ENCODE measurements at regions not wholly inside any gene's neighbourhood (a gene's known extent, or its start where the extent isn't known, plus 50 kb on each side); places are given as distances from the start of the nearest gene placed in this dataset.
"Not testable (repeated sequence)": the region's sequence is repeated elsewhere in the genome, so short reads cannot be mapped to it uniquely, and the experiment has no call there.

GRCh38 chr3:191882289-191882688 lies 421.3 kb downstream of the PYDC2 start:
- DNase-seq: no peak

GRCh38 chr3:191884132-191884531 lies 423.2 kb downstream of the PYDC2 start:
- DNase-seq: no peak

GRCh38 chr3:191889106-191889505 lies 428.1 kb downstream of the PYDC2 start:
- no peak for DNase-seq

DNA sequence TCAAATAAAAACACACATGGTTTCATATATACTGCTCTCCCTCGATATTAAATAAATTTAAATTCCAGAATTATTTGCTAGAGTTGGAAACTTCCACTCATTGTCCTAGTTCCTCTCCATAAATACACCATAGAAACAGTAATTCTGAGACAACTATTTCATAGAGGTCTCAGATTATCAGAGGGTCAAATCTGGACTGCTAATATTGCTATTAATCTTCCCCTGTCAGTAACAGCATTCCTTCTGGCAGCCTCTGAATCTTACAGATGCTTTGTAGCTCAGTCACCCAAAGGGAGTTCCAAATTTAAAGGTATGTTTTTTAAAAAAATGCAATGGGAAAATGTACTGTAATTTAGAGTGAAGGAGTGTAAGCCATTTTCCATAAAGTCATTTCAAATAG lies 428.8 kb downstream of the PYDC2 start:
- no peak for DNase-seq

DNA sequence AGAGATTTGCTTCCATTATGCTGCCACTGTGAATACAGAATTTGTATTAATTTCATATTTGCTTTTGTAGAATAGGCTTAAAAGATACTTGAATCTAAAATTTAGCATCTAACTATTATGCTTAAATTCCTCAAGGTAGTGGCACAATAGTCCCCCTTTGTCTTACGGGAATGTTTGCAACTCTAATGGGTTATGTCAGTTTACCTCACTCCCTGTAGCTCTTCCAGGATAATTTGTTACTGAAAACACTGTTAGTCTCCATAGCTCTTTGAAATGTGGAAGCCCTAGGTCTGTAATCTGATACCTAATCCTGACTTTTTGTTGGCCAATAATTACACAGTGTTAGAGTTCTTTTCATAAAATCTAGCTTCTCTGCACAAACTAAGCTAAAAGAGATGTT lies 433.4 kb downstream of the PYDC2 start:
- DNase-seq: no peak

DNA sequence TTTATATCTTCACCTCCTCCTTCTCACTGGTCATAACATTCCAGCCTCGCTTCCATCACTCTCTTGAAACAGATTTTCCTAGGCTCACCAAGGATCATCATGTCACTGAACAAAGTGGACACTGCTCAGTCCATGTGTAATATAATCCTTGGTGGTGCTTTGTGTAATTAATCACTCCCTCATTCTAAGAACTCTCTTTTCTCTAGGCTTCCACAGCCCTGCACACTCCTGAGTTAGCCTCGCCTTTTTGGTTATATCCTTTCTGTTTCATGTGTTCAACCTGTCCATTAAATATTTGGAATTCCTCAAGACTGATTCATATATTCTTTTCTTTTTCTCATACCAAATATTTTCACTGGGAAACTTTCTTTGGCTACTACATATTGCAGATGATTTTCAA lies 440.8 kb downstream of the PYDC2 start:
- no peak for DNase-seq

GRCh38 chr3:191912616-191913204 lies 451.7 kb downstream of the PYDC2 start:
- no peak for DNase-seq

DNA sequence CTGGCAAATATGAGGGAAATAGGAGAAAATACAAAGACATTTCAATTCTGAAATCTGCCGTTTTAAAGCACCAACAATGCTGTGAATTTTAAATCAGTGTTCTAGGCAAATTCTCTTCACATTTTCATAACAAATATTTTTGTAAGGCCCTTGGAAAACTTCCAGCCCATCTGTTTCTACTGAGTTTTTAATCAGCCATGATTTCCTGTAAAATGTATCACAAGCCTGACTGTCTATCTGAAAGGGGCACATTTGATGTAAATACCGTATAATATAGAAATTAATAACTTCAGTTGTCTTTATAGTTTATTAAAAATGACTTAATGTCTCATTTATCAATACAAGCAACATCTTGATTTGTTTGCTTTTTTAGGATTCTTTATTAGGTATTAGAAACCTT lies 454.7 kb downstream of the PYDC2 start:
- DNase-seq: peak in 1 of 2 experiments; percentile 64

- DNase-seq: no peak
Measured at GRCh38 chr3:191919491-191920026, 458.6 kb downstream of the PYDC2 start.

DNA sequence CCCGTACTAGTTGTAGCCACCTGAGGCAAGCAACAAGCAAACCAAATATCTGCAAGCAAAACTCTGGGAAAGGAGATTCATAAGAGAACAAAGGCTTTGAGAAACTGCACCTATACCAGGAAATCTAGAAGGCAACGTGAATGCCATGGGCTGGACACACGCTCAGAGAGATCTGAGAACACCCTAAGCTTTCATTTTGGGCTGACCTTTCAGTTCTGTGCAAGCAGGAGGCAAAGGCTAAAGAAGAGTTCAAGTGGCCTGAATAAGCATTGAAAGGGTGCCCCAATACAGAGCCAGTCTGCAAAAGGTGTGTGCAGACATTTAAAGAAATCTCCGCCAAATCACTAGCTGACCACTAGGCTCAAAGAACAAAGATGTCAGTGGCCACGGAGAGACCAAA lies 461.6 kb downstream of the PYDC2 start:
- no peak for DNase-seq

GRCh38 chr3:191927183-191927817 lies 466.3 kb downstream of the PYDC2 start:
- DNase-seq: not testable (repeated sequence)

GRCh38 chr3:191927998-191928397 lies 467.0 kb downstream of the PYDC2 start:
- not testable (repeated sequence) for DNase-seq

- no peak for DNase-seq
Measured at GRCh38 chr3:191944835-191945234, 483.9 kb downstream of the PYDC2 start.

- no peak for DNase-seq
Measured at GRCh38 chr3:191952186-191952585, 491.2 kb downstream of the PYDC2 start.

GRCh38 chr3:191952609-191953008 lies 491.6 kb downstream of the PYDC2 start:
- no peak for DNase-seq

GRCh38 chr3:191958980-191959671 lies 498.2 kb downstream of the PYDC2 start:
- no peak for DNase-seq

- no peak for DNase-seq
Measured at GRCh38 chr3:191959876-191960413, 499.0 kb downstream of the PYDC2 start.

GRCh38 chr3:191961022-191961421 lies 500.1 kb downstream of the PYDC2 start:
- DNase-seq: no peak

- DNase-seq: no peak
Measured at GRCh38 chr3:191961529-191961928, 500.6 kb downstream of the PYDC2 start.

DNA sequence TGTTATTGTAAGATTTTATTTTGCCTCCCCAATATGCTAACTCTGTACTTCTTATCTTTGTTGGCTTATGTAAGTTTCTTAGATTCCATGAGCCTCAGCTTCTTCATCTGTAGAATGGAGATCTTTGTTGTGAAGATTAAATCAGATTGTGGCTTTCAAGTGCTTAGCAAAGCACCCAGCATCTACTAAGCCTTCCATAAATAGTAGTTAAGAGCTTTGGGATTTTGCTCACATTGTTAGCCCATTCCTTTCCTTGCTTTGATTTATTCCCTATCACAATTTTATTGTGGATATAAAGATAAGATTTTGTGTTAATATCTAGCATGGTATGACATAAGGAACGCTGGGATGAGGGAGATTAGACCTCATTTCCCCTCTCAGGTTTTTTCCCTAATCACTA lies 501.4 kb downstream of the PYDC2 start:
- DNase-seq: no peak

DNA sequence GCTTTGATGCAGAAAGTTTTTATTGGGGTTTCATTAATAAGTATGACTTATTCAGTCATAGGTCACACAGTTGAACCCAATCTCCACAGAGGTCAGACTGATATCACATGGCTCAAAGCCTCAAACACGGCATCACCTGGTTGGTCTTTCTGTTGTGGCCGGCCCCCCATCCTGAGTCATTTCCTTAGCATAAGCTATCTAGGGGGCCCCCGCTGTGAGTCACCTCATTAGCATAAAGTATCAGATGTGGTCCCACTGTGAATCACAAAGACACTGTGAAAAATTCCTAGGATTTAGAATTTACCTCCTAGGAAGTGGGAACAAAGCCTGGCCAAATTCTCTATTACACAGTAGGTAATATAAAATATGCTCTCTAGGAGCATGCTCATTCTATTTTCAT lies 502.2 kb downstream of the PYDC2 start:
- no peak for DNase-seq

GRCh38 chr3:191966556-191966955 lies 505.6 kb downstream of the PYDC2 start:
- no peak for DNase-seq

GRCh38 chr3:191968299-191968698 lies 507.3 kb downstream of the PYDC2 start:
- DNase-seq: no peak
